ENCODE measurements at regions not wholly inside any gene's neighbourhood (a gene's known extent, or its start where the extent isn't known, plus 50 kb on each side); places are given as distances from the start of the nearest gene placed in this dataset.
A peak's percentile ranks its signal among the peaks of the same experiment; 100 is the strongest.

DNA sequence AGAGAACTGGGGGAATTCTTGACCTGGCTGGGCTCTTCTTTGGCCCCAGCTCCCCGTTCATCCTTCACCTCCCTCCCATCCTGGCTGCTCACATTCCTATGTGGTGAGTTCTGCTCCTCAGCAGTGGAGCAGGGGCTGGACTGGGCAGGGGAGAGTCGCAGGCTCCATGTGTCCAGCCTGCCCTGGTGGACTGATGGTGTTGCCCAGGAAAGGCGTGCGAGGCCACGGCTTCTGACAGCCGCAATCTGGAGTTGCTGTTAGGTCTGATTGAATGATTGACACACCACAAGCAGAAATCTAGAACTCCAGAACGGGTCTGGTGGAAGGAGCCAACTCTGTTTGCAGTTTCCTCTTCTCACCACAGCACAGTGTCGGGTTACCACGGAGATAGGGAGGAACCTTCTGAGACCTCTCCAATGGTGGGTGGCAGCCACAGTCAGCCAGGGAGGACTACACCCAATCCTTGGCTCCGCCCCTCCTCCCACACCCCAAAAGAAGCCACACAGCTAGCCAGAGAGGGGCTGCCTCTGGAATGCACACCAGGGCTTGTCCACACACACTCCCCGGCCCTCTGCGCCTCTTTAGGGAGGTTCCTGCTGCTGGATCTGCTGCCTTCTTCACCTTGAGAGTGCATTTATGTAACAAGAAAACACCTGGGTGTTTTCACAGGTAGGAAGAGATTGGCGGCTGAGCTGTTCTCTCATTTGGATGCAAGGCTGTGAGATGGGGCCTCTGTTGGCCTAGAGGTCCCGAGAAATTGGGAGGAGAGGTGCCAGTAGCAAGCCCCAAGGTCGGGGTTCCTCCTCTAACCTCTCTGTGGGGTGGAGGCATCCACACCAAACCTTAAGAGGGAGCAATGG, 56.4 kb upstream of the CD44 start:
- 0 out of 3 replicates have a peak, but pooled peaks cover 3% of the 10 kb centered on the region for H3K4me1 Mint-ChIP-seq
- H3K27ac Mint-ChIP-seq = no peak overlapping the region
- no peak overlapping the region for H3K27ac ChIP-seq (ENCODE audit: low read depth)
- H3K4me2 ChIP-seq = no peak overlapping the region
- no peaks in the 10 kb centered on the region for H3K36me3 ChIP-seq (ENCODE audit: insufficient read depth)
- H4K20me1 ChIP-seq (replicated peaks; ENCODE audit: insufficient read depth) = no peaks in the 10 kb centered on the region
- ATAC-seq (peak; percentile 94), DNase-seq (ENCODE audit: low spot score) (peak; percentile 50)
- H3K79me2 ChIP-seq (replicated peaks; ENCODE audit: insufficient read depth) = no peaks in the 10 kb centered on the region
- H3K9me2 ChIP-seq (ENCODE audit: insufficient read depth) = peaks cover 28% of the 10 kb centered on the region; the same call in 1 of the 2 replicates
- no peaks in the 10 kb centered on the region for H3K36me3 Mint-ChIP-seq (ENCODE audit: low read depth)
- peak overlapping the region; percentile 67; the same call in 1 of the 2 replicates for H2AFZ ChIP-seq
- H3K4me3 ChIP-seq = no peak overlapping the region
- no peaks in the 10 kb centered on the region for H3K4me1 ChIP-seq (ENCODE audit: insufficient read depth)
- peaks cover 2% of the 10 kb centered on the region for H3K27me3 Mint-ChIP-seq (ENCODE audit: insufficient read depth, low read depth, poor library complexity)
- no peaks in the 10 kb centered on the region for H3F3A ChIP-seq (replicated peaks; ENCODE audit: low read depth)
- H3K27me3 ChIP-seq (ENCODE audit: insufficient read depth) = no peaks in the 10 kb centered on the region
- no peak overlapping the region for H3K4me3 Mint-ChIP-seq
- no peak for TF ChIP-seq NANOG (IDR thresholded peaks at IDR 0.05; ENCODE audit: borderline replicate concordance)
- TF ChIP-seq, protein P1, sequence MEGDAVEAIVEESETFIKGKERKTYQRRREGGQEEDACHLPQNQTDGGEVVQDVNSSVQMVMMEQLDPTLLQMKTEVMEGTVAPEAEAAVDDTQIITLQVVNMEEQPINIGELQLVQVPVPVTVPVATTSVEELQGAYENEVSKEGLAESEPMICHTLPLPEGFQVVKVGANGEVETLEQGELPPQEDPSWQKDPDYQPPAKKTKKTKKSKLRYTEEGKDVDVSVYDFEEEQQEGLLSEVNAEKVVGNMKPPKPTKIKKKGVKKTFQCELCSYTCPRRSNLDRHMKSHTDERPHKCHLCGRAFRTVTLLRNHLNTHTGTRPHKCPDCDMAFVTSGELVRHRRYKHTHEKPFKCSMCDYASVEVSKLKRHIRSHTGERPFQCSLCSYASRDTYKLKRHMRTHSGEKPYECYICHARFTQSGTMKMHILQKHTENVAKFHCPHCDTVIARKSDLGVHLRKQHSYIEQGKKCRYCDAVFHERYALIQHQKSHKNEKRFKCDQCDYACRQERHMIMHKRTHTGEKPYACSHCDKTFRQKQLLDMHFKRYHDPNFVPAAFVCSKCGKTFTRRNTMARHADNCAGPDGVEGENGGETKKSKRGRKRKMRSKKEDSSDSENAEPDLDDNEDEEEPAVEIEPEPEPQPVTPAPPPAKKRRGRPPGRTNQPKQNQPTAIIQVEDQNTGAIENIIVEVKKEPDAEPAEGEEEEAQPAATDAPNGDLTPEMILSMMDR (conservative IDR thresholded peaks at IDR 0.05; ENCODE audit: low read depth in 2 of 2) = no peak
- TF ChIP-seq ZNF462 (CRISPR knock-in tag; IDR thresholded peaks at IDR 0.05) = no peak
- H3K9me3 Mint-ChIP-seq = 0 out of 3 replicates have a peak, but pooled peaks cover 5% of the 10 kb centered on the region

Data from GM23338 (cell line).